HepG2 (cell line): ENCODE measurements at regions not wholly inside any gene's neighbourhood (a gene's known extent, or its start where the extent isn't known, plus 50 kb on each side); places are given as distances from the start of the nearest gene placed in this dataset.

Source experiments
- ATAC-seq: fragments of 200-7000 bp; cut with Tn5 transposase; 3 replicates; pipeline ENCODE4 v1.9.1; 2020; ENCODE audit warnings: mild to moderate bottlenecking, moderate library complexity
- BruUV-seq: library from RNA; stranded (reverse); fragments of 400-500 nt; replicated peaks from 2 replicates; lab custom pipeline; 2021; lab: Mats Ljungman, UMichigan
- CTCF ChIA-PET: fragments of 300-600 bp; formaldehyde crosslinking; extraction: SDS; loops from one replicate; lab custom pipeline; 2021; ENCODE audit warnings: low total read pairs, inconsistent platforms, low intra/inter-chr PET ratio; lab: Yijun Ruan, JAX
- POLR2A ChIA-PET: fragments of 350-600 bp; sonication (Branson Sonifier 250); formaldehyde crosslinking; loops from one replicate; lab custom pipeline; 2020; ENCODE audit warnings: antibody characterized with exemption, inconsistent platforms; lab: Yijun Ruan, JAX
- DNase-seq: peaks from one replicate; pipeline ENCODE4 v3.0.0-alpha.2; 2015; ENCODE audit warnings: low spot score
- FAIRE-seq: peaks from 3 replicates; lab custom pipeline; 2011; peaks lifted over from hg19 to GRCh38; lab: Jason Lieb, UNC
- H2AFZ ChIP-seq: one replicate; pipeline ENCODE4 v1.6.1; 2011; ENCODE audit warnings: low read length, inconsistent platforms
- H3K27ac ChIP-seq: fragments of 300-600 bp; 3 replicates; pipeline ENCODE4 v1.8.0; 2011; ENCODE audit warnings: mixed run types, mild to moderate bottlenecking, mixed read lengths, low read length, inconsistent platforms; ENCODE audit not compliant: insufficient read depth; ENCODE audit errors: extremely low read length
- H3K27me3 ChIP-seq, 2 experiments: fragments of 200-600 bp in 1 of 2; 2 replicates in 1 of 2; 3 replicates in 1 of 2; pipeline versions ENCODE4 v1.6.0 to v1.8.0; 2011; ENCODE audit warnings: low read length in 2 of 2, mild to moderate bottlenecking in 2 of 2, moderate library complexity in 2 of 2, inconsistent platforms in 1 of 2; ENCODE audit not compliant: insufficient read depth in 2 of 2, control insufficient read depth in 1 of 2
- H3K36me3 ChIP-seq, 2 experiments: fragments of 200-600 bp in 1 of 2; replicated peaks in 1 of 2; 2 replicates in 1 of 2; 3 replicates in 1 of 2; pipeline versions ENCODE4 v1.5.1 to v1.8.0; 2011; ENCODE audit warnings: low read length in 2 of 2, inconsistent platforms in 1 of 2; ENCODE audit not compliant: insufficient read depth in 2 of 2, control insufficient read depth in 1 of 2
- H3K4me1 ChIP-seq: 2 replicates; pipeline ENCODE4 v1.5.1; 2012; ENCODE audit warnings: low read length, inconsistent platforms; ENCODE audit not compliant: insufficient read depth
- H3K4me2 ChIP-seq: 2 replicates; pipeline ENCODE4 v1.6.0; 2011; ENCODE audit warnings: low read depth, low read length, inconsistent platforms
- H3K4me3 ChIP-seq, 3 experiments: fragments of 200-600 bp in 1 of 3; sonication (generic), shearing (Covaris generic) in 1 of 3; replicated peaks in 1 of 3; 2 replicates each; pipeline ENCODE4 v1.5.1; 2011 to 2016; ENCODE audit warnings: low read length in 3 of 3, inconsistent platforms in 2 of 3, low read depth in 2 of 3, mild to moderate bottlenecking in 2 of 3, control low read depth in 1 of 3, mixed read lengths in 1 of 3; ENCODE audit not compliant: insufficient read depth in 1 of 3
- H3K79me2 ChIP-seq: one replicate; pipeline ENCODE4 v1.6.1; 2011; ENCODE audit warnings: low read length, inconsistent platforms; ENCODE audit not compliant: insufficient read depth
- H3K9ac ChIP-seq: 2 replicates; pipeline ENCODE4 v1.6.0; 2011; ENCODE audit warnings: mild to moderate bottlenecking, low read depth, low read length, inconsistent platforms; ENCODE audit not compliant: insufficient read depth
- H3K9me3 ChIP-seq: 2 replicates; pipeline ENCODE4 v1.5.1; 2012; ENCODE audit warnings: mild to moderate bottlenecking, low read length
- H4K20me1 ChIP-seq: 2 replicates; pipeline ENCODE4 v1.6.0; 2011; ENCODE audit warnings: inconsistent platforms, mild to moderate bottlenecking, low read length, moderate library complexity; ENCODE audit not compliant: insufficient read depth
- ZNF343 ChIP-seq: sonication (generic); formaldehyde crosslinking; IDR thresholded peaks from 2 replicates; pipeline ENCODE4 v1.4.0; 2020; ENCODE audit warnings: mild to moderate bottlenecking, missing genetic modification reagents
- ZNF75D ChIP-seq: sonication (generic); formaldehyde crosslinking; IDR thresholded peaks from 2 replicates; pipeline ENCODE4 v1.8.1; 2023; ENCODE audit warnings: missing genetic modification reagents, mild to moderate bottlenecking, borderline replicate concordance
- ZNF850 ChIP-seq: sonication (generic); formaldehyde crosslinking; conservative IDR thresholded peaks from 2 replicates; pipeline ENCODE4 v1.9.0; 2021; ENCODE audit warnings: mild to moderate bottlenecking, missing genetic modification reagents
- ZSCAN25 ChIP-seq: sonication (generic); formaldehyde crosslinking; IDR thresholded peaks from 2 replicates; pipeline ENCODE4 v1.8.0; 2022; ENCODE audit warnings: mild to moderate bottlenecking, missing genetic modification reagents
- WGBS: methylation state at CpG from one replicate; pipeline ENCODE4 v1.1.6; 2017; ENCODE audit warnings: low lambda C conversion rate; 5-methylcytosine and 5-hydroxymethylcytosine counted together
- in situ Hi-C: cut with HindIII; loops from 2 replicates; pipeline ENCODE4 v1.10.0; 2017; ENCODE audit warnings: low pct_unique_long_range_greater_than_20kb; ENCODE audit not compliant: extremely low pct_ligation_motif_present
- intact Hi-C: fragments of 100-400 bp; cut with micrococcal nuclease; formaldehyde crosslinking; loops from one replicate; pipeline ENCODE4 v1.10.0; 2022; ENCODE audit not compliant: unreplicated experiment
- TF ChIP-seq, protein P1 (sequence below): sonication (generic); formaldehyde crosslinking; IDR thresholded peaks from 2 replicates; pipeline ENCODE4 v1.4.0; 2020; ENCODE audit warnings: mild to moderate bottlenecking, missing genetic modification reagents
- TF ChIP-seq, protein P2 (sequence below): sonication (generic); formaldehyde crosslinking; IDR thresholded peaks from 2 replicates; pipeline ENCODE4 v1.5.0; 2020; ENCODE audit warnings: missing genetic modification reagents

DNA sequence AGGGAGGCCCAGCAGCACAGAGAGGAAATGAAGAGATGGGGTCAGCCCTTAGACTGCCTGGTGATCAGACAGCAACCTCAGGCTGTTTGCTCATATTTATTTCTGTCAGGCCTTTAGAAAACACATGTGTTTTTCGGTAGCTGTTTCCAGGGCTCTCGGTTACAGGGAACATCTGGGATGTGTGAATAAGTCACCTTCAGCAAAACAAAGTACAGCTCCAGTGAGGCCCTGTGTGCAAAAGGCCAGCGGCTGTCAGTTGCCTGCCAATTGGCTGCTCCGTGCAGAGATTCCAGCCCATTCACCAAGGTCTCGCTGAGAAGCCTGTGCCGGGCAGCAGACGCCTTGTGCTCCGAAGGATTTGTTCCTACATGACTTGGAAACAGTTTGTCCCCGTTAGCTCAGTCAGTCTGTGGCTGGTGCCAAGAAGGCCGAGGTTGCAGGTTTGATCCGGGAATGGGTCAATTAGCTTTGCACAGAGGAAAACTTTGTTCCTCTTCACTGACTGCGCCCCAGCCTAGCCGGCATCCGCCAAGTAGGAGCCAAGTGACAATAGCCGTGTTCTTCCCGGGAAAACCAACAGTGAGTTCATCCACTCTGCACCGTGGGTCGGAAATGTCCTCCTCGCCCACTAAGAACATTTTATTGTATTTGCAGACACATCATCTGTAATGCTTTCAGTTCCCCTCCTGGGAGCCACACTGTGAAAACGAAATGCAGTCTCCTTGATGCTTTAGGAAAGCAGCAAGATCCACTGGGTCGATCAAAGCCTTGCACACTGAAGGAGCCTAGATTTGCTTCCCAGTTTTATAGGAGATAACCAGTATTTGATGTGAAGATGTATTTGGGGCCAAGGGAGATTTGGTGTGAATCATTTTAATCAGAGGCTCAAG lies 315.4 kb upstream of the CDYL start:
- Histone ChIP-seq H2AFZ (no peak overlapping the region), H3K9ac (no peak overlapping the region), H3K79me2 (no peaks in the 10 kb centered on the region), H4K20me1 (no peaks in the 10 kb centered on the region), H3K9me3 (no peaks in the 10 kb centered on the region), H3K27me3 (peaks cover 3 to 38% of the 10 kb centered on the region in 2 experiments; a peak in 4 of 5 replicates), H3K36me3 (no peaks in the 10 kb centered on the region), H3K27ac (no peak overlapping the region), H3K4me1 (no peaks in the 10 kb centered on the region), H3K4me2 (no peak overlapping the region), H3K4me3 (no peak overlapping the region)
- intact Hi-C loops (no loop called here), in situ Hi-C loops (no loop called here)
- FAIRE-seq (no peak), DNase-seq (no peak), ATAC-seq (peak; percentile 49)
- CTCF ChIA-PET: no interaction called here
- 28% methylated on average over 17 of the region's 21 CpGs for WGBS
- POLR2A ChIA-PET: no interaction called here
- TF ChIP-seq ZNF850 (CRISPR knock-in tag) (no peak), ZNF75D (CRISPR knock-in tag) (no peak), ZNF343 (CRISPR knock-in tag) (no peak), ZSCAN25 (no peak)
- TF ChIP-seq, protein P1, sequence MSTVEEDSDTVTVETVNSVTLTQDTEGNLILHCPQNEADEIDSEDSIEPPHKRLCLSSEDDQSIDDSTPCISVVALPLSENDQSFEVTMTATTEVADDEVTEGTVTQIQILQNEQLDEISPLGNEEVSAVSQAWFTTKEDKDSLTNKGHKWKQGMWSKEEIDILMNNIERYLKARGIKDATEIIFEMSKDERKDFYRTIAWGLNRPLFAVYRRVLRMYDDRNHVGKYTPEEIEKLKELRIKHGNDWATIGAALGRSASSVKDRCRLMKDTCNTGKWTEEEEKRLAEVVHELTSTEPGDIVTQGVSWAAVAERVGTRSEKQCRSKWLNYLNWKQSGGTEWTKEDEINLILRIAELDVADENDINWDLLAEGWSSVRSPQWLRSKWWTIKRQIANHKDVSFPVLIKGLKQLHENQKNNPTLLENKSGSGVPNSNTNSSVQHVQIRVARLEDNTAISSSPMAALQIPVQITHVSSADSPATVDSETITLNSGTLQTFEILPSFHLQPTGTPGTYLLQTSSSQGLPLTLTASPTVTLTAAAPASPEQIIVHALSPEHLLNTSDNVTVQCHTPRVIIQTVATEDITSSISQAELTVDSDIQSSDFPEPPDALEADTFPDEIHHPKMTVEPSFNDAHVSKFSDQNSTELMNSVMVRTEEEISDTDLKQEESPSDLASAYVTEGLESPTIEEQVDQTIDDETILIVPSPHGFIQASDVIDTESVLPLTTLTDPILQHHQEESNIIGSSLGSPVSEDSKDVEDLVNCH (CRISPR knock-in tag): no peak
- TF ChIP-seq, protein P2, sequence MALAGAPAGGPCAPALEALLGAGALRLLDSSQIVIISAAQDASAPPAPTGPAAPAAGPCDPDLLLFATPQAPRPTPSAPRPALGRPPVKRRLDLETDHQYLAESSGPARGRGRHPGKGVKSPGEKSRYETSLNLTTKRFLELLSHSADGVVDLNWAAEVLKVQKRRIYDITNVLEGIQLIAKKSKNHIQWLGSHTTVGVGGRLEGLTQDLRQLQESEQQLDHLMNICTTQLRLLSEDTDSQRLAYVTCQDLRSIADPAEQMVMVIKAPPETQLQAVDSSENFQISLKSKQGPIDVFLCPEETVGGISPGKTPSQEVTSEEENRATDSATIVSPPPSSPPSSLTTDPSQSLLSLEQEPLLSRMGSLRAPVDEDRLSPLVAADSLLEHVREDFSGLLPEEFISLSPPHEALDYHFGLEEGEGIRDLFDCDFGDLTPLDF (CRISPR knock-in tag): no peak
- no TSS peak for BruUV-seq
